ENCODE measurements at regions not wholly inside any gene's neighbourhood (a gene's known extent, or its start where the extent isn't known, plus 50 kb on each side); places are given as distances from the start of the nearest gene placed in this dataset.
"Not testable (repeated sequence)": the region's sequence is repeated elsewhere in the genome, so short reads cannot be mapped to it uniquely, and the experiment has no call there.

DNA sequence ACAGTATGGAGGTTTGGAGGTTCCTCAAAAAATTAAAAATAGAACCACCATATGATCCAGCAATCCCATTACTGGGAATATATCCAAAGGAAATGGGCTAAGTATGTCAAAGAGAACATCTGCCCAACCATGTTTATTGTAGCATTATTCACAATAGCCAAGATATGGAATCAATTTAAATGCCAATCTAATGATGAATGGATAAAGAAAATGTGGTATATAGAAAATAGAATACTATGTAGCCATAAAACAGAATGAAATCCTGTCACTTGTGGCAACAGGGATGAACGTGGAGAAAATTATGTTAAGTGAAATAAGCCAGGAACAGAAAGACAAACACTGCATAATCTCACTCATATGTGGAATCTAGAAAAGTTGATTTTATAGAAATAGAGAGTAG lies 201.7 kb upstream of the AJAP1 start:
- no peak for DNase-seq

DNA sequence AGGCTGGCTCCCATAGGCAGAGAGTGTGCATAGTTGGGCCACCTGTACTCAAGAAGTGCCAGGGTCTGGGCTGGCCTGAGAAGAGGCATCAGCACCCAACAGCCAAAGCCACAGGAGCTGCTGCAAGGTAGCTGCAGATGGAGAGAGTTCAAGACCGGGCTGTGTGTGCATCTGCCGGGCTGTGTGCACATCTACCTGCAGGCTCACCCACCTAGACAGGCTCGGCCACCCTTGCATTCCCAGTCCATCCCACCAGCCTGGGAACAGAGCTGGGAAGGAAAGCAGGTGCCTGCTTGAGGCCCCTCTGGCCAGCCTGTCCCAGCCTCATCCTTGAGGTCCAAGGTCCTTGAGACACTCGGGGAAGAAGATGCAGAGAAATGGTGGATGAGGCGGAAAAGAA lies 194.4 kb upstream of the AJAP1 start:
- DNase-seq, result no peak

DNA sequence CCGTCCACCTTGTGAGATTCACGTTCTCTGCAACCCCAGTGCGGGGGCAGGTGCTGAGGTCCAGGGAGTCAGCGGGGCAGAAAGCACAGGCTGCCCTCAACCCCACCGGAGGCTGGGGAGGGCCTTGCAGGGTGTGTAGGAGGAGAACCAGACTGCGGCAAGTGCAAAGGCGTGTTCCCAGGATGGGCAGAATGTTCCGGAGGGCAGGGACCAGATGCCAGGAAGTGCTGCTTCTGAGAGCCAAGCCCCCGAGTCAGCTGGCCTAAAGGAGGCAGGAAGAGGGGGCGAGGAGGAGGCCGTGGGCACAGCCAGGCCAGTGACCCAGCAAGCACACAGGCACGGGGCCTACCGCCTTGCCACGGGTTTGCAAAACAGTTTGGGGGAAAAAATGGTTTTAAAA lies 193.8 kb upstream of the AJAP1 start:
- DNase-seq, result no peak

DNA sequence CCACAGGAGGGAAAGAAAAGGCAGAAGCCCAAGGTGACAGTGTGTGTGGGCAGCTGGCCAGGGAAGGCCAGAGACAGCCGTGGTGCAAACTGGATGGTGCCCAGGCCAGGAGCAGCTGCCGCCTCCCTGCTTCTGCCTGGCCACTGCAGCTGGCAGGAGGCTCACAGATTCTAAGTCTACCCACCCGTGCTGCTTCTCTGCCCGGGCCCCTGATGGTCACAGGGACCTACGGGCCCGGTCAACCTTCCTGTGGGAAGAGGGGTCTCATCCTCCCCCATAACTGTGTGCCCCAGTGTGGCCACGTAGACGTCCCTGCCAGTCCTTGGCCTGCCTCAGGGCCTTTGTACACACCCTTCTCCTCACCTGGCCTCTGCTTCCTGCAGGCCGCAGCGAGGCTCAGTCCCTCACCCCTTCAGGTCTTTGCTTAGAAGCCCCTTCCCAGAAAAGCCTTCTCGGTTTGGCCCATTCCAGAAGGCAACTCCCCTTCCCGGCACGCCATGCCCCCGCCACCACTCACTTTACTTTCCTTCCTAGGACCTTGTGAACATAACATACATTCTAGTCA lies 192.6 kb upstream of the AJAP1 start:
- DNase-seq, result no peak

DNA sequence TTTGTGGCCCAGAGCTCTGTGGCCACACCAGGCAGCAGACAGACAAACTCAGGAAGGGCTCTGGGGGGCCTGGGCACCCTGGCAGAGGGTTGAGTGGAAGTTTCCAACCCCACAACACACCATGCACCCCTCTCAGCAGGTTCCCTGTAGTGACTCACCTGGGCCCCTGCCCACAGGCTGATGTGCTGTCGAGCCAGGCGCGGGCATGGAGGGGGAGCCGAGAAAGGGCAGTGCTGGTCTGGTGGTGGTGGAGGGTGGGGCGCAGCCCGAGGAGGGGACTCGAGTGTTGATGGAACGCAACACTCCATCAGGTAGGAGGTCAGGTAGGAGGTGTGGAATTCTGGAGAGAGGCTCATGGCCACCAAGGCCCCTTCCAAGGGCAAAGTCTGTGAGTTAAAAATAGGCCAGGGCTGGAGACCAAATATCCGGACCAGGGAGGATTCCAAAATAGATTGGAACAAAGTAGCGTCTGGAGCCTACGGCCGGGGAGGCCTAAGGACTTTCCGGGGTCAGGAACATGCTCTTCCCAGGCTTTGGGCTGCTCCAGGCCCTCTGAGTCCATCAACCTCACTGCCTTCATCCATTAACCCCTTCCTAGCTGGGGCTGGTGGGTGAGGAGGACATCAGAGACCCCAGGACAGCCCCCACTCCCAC lies 191.5 kb upstream of the AJAP1 start:
- DNase-seq, result no peak

DNA sequence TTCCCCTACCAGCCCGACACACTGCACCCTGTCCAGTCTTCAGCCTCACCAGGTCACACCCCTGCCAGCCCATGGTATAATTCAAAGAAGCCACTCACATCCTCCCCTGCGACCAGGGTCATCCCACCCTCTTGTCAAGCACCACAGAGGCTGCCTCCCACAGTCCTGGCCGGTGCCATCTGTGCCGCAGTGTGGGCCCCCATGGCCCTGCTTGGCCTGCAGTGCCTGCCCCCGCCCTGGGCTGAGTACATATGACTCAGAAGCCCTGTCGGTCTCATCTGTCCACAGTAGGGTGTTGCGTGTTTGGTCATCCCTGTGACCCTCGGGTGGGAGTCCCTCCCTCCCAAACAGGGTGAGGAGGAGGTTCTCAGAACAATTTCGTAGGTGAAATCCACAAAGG lies 190.8 kb upstream of the AJAP1 start:
- DNase-seq, result no peak

DNA sequence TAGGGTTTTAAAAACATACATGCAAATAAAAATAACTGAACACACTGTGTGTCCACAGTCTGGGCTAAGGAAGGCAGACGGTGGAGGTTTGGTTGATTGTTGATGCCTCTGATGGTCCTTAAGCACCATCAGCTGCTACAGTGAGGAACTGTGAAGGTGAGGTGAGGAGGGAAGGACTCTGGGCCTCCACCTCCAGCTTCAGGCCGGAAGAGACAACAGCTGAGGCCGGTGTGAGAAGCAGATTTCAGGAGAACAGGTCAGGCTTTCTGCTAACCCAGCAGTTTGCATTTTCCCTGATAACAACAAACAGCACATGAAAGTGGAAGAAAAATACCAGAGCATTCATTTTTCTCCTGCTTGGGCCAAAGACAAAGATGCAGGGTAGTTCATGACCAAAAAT lies 189.9 kb upstream of the AJAP1 start:
- DNase-seq, result no peak

DNA sequence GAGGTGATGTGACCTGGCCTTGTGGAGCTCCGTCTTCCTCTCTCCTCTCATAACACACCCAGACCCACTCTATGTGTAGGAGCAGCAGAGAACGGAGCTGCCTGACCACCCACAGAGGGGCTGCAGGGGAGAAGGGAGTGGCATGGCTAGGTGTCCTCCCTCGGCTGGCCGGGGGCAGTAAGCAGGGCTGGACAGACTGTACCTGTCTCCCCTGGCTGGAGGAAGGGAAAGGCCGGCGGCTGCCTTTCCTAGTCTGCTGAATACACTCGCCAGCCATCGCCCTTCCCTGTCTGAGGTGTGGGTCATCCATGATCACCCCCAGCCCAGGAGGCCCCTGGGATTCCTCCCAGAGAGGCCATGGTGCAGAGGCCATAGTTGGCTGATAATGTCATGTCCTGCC lies 187.2 kb upstream of the AJAP1 start:
- no peak for DNase-seq

DNA sequence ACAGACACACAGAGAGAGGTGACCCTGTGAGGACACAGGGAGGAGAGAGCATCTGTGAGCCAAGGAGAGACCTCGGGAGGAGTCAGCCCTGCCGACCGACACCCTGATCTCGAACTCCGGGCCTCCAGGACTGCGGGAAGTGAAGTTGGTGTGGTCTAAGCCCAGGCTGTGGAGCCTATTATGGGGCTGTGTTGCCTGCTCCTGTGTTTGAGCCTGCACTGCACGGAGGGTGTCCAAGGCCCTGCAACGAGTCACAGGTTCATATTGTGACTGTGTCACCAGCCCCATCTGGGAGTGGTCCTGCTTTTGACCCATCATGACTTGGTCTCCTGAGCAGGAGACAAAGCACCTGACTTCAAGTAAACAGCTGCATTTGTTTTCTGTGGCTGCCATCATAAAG lies 186.0 kb upstream of the AJAP1 start:
- DNase-seq, result no peak

DNA sequence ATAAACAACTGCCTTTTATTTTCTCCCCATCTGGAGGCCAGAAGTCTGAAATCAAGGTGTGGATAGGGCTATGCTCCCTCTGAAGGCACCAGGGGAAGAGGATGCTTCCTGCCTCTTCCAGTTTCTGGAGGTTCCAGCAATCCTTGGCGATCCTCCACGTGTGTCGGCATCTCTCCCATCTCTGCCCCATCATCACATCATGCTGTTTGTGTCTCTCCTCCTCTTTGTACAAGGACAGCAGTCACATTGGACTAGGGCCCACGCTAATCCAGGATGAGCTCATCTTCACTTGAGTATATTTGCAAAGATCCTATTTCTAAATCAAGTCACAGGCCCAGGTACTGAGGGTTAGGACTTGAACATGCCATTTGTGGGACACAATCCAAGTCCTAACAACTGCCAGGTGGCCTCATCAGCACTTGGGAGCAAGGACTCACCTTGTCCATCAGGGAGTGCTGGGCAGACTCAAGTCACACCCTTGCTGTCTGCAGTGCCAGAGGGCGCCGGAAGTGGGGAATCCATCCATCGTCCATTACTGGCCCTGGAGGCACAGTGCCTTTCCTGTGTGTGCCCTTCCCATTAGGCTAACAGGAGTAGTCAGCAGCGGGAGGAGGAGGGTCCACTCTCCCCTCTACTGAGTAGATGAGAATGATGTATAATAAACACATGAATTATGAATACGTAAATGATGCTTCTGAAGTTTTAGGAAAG lies 185.4 kb upstream of the AJAP1 start:
- DNase-seq, result no peak

DNA sequence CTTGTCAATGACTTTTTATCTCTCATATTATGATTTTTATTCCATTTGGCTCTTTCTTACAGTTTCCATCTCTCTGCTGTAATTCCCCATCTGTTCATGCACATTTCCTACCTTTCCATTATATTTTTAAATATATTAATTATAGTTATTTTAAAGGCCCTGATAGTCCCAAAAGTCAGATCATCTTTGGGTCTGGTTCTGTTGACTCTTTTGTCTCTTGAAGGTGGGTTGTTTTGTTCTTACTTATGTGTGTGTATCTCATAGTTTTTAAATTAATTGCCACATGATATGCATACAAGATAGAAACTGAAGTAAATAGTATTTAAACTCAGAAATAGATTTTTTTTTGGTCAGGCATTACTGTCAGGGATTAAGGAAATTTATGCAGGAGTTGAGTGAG lies 178.0 kb upstream of the AJAP1 start:
- no peak for DNase-seq

DNA sequence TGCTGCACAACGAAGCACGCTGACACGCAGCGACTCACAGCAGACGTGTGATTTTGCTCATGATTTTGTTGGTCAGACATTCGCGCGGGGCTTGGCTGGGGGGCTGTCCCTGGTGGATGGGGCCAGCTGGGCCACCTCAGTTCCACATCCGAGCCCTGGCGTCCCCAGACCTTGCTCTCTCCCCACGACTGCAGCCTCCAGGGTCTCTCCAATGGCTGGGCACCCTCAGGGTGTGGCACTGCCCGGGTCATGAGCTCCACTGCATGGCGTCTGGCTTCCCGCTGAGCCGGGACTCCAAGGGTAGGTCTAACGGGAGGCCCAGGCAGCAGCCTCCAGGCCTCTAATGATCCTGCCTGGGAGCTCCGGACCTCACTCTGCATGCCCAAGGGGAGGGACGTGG lies 173.0 kb upstream of the AJAP1 start:
- DNase-seq, result no peak

DNA sequence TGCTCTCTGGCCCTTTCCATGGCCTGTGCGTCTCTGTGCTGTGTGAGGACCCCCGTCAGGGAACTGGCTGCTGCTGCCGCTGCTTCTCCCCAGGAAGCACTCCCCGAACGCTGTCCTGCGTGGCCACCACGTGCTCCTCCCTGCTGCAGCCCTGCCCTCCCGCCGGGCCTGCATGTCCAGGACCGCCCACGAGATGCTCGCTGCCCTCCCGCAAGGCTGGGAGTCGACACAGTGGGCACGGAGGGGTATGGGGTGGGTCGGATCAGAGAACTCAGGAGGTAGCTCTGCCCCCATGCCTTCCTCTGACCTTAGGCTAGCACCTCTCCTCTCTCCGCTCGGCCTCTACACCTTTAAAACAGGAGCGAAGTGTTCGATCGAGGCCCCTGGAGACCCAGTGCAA lies 171.9 kb upstream of the AJAP1 start:
- DNase-seq, result no peak

DNA sequence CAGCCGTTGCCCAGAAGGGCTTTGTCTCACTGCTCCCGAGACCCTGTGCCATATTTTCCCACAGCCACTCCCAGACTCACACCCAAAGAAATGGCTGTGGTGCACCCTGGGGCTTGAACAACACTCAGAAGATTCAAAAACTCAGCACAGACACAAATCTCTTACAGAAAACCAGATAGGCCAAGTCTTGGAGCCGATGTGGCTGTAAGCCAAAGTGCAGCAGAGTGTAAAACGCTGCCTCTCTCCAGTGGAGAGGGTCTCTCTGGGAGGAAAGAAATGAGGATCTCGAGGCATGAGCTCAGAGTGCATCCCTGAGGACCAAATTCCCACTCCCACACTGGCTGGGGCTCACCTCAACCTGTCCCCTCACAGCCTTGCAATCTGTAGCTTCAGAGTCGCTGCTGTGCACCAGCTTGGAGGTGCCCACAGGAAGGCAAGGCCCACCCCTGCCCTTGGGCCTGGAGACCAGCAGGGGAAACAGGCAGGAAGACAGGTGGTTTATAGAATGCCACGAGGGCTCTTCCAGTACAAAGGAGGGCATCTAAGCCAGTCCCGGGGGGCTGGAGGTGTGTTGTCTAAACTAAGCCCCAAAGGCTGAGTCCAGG lies 171.3 kb upstream of the AJAP1 start:
- DNase-seq, result no peak

DNA sequence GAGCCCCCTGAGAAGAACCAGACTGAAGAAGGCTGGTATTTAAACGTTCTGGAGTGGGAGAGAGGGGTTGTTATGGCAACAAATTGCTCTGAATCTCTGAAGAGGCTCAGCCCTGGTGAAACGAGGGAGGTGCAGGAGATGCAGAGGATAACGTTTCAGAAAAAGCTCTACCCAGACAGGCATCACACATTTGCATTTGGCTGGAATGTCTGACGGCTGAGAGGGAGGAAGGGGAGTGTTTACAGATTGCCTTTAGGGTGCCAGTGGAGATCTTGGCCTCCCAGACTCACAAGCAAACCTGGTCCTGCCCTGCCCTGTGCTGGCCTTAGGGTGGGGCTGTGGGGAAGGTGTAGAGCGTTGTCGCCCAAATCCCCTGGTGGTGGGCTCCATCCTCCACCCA lies 169.0 kb upstream of the AJAP1 start:
- no peak for DNase-seq

DNA sequence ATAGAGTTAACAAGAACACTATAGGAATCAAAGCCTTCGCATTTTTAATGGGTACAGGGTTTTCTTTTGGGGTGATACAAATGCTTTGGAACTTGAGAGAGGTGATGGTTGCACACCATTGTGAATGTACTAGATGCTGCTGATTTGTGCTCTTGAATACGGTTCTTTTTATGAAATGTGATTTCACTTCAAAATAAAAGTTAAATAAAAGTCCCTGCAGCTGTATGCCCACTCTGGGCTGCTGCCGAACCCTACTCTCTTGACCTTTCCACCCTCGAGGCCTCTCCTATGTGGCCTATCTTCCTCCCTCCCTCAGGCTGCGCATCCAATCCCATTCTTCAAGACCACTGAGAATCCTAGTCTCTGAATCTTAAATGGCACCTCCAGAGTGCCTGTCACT lies 168.5 kb upstream of the AJAP1 start:
- no peak for DNase-seq

DNA sequence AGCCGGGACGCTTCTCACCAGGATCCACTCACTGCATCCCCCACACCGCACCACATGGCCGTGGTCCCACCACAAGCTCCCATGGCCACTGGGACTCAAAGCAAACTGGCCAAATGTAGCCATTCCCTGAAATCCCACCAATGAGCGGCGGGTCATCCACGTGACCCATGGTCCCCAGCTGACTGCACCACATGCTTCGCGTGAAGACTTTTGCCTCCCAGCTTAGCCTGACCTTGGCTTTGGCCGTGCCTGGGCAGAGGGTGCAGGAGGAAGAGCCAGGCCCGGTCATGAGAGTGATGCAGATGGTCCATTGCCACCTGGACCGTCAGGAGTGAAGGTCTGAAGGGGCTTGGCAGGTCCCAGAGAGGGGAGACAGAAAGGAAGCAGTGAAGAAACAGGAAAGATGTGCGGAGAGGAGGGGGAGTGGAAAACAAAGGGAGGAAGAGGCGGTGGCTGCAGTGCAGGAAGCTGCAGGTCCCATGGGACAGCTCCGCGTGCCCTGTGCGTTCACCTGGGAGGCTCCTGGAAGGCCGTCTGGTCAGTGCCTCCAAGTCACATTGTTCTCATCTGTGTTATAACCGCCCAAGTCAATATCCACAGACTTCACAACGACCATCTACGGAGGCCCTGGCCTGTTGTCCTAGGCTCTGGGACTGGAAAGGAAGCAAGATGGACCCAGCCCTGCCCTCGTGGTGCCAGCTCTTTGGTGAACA lies 167.8 kb upstream of the AJAP1 start:
- no peak for DNase-seq

DNA sequence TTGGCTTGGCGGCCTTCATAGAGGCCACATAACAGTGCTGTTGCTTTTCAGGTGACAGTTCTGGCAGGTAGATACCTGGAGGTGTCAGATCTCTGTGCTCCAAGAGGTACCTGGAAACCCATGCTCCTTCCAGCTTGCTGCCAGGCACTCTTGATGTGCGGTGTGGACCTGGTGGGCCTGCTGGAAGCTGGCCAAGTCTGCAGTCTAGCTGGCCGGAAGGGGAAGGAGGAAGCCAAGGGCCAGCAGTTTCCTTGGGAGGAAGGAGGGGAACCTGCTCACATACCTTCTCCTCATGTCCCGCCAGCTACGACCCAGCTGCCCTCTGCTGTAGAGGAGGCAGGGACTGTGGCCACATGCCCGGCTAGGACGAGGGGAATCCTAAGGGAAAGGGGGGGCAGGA lies 166.4 kb upstream of the AJAP1 start:
- DNase-seq, result no peak

DNA sequence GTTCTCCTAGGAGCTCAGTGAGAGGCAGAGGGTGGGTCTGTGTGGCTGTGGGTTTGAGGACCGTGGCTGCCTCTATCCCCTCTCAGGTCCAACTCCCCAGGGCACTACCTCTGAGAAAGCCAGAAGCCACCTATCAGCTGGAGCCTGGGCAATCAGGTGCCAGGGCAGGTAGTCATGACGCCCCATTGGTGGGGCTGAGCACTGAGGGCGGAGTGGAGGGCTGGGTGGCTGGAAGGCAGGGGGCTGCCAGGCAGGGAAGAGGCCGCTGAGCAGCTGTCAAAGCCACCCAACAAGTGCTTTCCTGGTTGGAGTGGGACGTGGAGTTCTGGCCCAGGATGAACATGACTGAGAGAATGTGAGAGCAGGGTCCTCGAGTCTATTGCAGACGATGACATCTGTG lies 164.9 kb upstream of the AJAP1 start:
- no peak for DNase-seq

DNA sequence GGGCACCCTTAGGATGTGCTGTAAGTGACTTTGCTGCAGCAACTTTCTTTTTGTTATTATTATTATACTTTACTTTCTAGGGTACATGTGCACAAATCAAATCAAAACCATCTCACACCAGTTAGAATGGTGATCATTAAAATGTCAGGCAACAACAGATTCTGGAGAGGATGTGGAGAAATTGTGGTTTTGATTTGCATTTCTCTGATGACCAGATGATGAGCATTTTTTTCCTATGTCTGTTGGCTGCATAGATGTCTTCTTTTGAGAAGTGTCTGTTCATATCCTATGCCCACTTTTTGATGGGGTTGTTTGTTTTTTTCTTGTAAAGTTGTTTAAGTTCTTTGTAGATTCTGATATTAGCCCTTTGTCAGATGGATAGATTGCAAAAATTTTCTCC lies 164.4 kb upstream of the AJAP1 start:
- not testable (repeated sequence) for DNase-seq

DNA sequence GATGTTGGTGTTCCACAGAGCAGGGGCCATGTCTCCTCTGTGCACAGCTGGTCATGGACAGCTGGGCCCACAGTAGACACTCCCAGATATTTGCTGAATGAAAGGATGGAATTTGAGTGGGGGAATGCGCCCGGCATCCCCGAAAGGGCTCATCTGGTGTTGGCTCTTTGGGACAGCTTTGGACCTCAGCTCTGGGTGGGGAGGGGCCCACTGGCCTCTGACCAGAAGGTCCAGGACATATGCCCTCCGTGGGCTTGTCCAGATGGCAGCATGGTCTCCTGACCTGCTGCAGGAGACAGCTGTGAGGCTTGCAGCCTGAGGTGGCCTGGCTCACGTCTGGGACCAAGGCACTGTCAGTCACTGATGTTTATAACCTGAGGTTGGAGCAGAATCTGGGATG lies 160.4 kb upstream of the AJAP1 start:
- DNase-seq, result no peak

DNA sequence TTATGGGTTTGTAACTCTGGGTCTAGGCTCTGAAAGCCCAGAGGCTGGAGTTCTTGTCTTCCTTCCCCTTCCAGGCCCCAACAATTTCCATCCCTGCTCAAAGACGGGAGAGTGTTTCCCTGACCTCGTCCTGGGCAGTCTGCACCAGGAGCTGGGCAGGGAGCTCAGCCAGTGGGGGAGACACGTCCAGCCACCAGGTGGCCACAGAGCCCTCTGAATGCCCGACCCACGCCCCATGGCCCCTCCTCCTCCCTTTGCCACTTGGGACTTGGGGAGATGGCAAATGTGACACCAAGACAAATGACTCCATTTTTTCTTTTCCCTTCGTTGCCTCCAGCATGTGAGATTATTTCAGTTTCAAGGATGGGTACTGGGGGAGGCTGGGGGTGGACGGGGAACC lies 159.9 kb upstream of the AJAP1 start:
- no peak for DNase-seq

DNA sequence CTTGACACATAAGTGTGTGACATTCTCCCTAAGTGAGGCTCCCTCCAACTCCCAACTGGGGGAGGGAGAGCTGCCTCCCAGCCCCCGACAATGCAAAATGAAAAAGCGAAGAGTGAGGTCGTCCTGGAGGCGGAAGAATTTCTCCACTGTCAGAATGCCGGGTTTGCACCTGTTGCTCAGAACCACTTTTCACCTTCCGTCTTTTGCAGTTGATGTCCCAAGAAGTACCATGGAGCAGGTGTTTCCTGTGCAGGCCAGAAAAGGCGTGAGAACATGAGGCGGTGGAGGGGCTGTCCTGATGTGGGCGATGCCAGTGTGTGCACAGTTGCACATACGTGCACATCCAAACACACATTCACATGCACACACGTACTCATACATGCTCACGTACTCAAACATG lies 158.6 kb upstream of the AJAP1 start:
- no peak for DNase-seq

DNA sequence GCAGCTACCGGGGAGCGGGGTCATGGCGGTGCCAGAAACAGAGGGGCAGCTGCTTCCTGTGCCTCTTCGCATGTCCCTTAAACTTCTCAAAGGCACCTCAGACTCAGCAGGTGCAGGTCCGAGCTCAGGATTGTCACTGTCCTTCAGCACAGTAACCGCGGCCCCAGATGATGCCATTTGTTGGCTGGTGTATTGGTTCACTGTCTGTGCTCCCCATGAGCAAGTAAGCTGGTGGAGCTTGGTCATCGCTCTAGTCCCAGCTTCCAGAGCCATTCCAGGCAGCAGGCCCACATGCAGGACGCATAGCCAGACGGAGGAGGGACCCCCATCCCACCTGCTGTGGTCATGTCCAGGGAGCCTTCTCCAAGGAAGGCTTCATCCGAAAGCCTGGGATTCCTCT lies 154.0 kb upstream of the AJAP1 start:
- no peak for DNase-seq
